Keratinocyte (primary cell): ENCODE measurements at regions not wholly inside any gene's neighbourhood (a gene's known extent, or its start where the extent isn't known, plus 50 kb on each side); places are given as distances from the start of the nearest gene placed in this dataset.

Experiments used
- DNase-seq: peaks from one replicate; pipeline ENCODE4 v3.0.0-alpha.2; 2011; ENCODE audit warnings: low read depth, missing footprints, low spot score
- FAIRE-seq: peaks from 2 replicates; lab custom pipeline; 2011; peaks lifted over from hg19 to GRCh38; lab: Jason Lieb, UNC
- H2AFZ ChIP-seq: 2 replicates; pipeline ENCODE4 v1.6.0; 2012; ENCODE audit warnings: low read length, control low read depth, inconsistent platforms; ENCODE audit not compliant: control insufficient read depth
- H3K27ac ChIP-seq: 2 replicates; pipeline ENCODE4 v1.5.1; 2011; ENCODE audit warnings: low read length; ENCODE audit not compliant: control insufficient read depth, insufficient read depth
- H3K27me3 ChIP-seq: 3 replicates; pipeline ENCODE4 v1.6.0; 2011; ENCODE audit warnings: low read length; ENCODE audit not compliant: control insufficient read depth, insufficient read depth; ENCODE audit errors: extremely low read depth
- H3K36me3 ChIP-seq, 2 experiments: 2 replicates in 1 of 2; 3 replicates in 1 of 2; pipeline ENCODE4 v1.5.1; 2011; ENCODE audit warnings: low read length in 2 of 2, mild to moderate bottlenecking in 1 of 2; ENCODE audit not compliant: control insufficient read depth in 2 of 2, insufficient read depth in 2 of 2; ENCODE audit errors: extremely low read depth in 1 of 2
- H3K4me1 ChIP-seq: 3 replicates; pipeline ENCODE4 v1.5.1; 2011; ENCODE audit warnings: low read length; ENCODE audit not compliant: control insufficient read depth, insufficient read depth; ENCODE audit errors: extremely low read depth
- H3K4me2 ChIP-seq: 3 replicates; pipeline ENCODE4 v1.6.0; 2011; ENCODE audit warnings: low read depth, low read length; ENCODE audit not compliant: control insufficient read depth, insufficient read depth; ENCODE audit errors: extremely low read depth
- H3K4me3 ChIP-seq, 3 experiments: fragments of 200-600 bp in 1 of 3; sonication (generic) in 1 of 3; 2 replicates in 2 of 3; 3 replicates in 1 of 3; pipeline ENCODE4 v1.5.1; 2011 to 2016; ENCODE audit warnings: low read length in 3 of 3, mild to moderate bottlenecking in 3 of 3, control low read depth in 2 of 3, inconsistent platforms in 1 of 3, low read depth in 1 of 3, mixed read lengths in 1 of 3, mixed run types in 1 of 3, moderate library complexity in 1 of 3; ENCODE audit not compliant: control insufficient read depth in 2 of 3, insufficient read depth in 2 of 3; ENCODE audit errors: extremely low read depth in 1 of 3
- H3K79me2 ChIP-seq: 2 replicates; pipeline ENCODE4 v1.6.0; 2012; ENCODE audit warnings: low read length; ENCODE audit not compliant: control insufficient read depth, insufficient read depth
- H3K9ac ChIP-seq: 3 replicates; pipeline ENCODE4 v1.6.0; 2011; ENCODE audit warnings: low read length; ENCODE audit not compliant: control insufficient read depth, insufficient read depth; ENCODE audit errors: extremely low read depth
- H3K9me1 ChIP-seq: 3 replicates; pipeline ENCODE4 v1.6.0; 2011; ENCODE audit warnings: low read length; ENCODE audit not compliant: control insufficient read depth, insufficient read depth; ENCODE audit errors: extremely low read depth
- H3K9me3 ChIP-seq: 2 replicates; pipeline ENCODE4 v1.5.1; 2012; ENCODE audit warnings: low read depth, low read length; ENCODE audit not compliant: control insufficient read depth
- H4K20me1 ChIP-seq: 3 replicates; pipeline ENCODE4 v1.6.0; 2011; ENCODE audit warnings: low read length; ENCODE audit not compliant: control insufficient read depth, insufficient read depth; ENCODE audit errors: extremely low read depth
- EZH2 ChIP-seq: IDR thresholded peaks from one replicate; pipeline ENCODE4 v1.6.1; 2012; ENCODE audit warnings: inconsistent platforms, mild to moderate bottlenecking, low read length, moderate library complexity
- dilution Hi-C: fragments of 300-500 bp; cut with MboI; formaldehyde crosslinking; loops from one replicate; pipeline ENCODE4 v1.7.0; 2020; ENCODE audit warnings: low sequenced_read_pairs; ENCODE audit not compliant: extremely low pct_ligation_motif_present
- TF ChIP-seq, protein P1 (sequence below), 3 experiments: IDR thresholded peaks in 1 of 3; conservative IDR thresholded peaks in 1 of 3; optimal IDR thresholded peaks in 1 of 3; 2 replicates in 2 of 3; 3 replicates in 1 of 3; pipeline versions ENCODE3 to v1.5.1; 2011; ENCODE audit warnings: low read length in 3 of 3, mild to moderate bottlenecking in 3 of 3, moderate library complexity in 2 of 3, control low read depth in 1 of 3, inconsistent platforms in 1 of 3; ENCODE audit not compliant: insufficient read depth in 2 of 3; ENCODE audit errors: extremely low read depth in 1 of 3

DNA sequence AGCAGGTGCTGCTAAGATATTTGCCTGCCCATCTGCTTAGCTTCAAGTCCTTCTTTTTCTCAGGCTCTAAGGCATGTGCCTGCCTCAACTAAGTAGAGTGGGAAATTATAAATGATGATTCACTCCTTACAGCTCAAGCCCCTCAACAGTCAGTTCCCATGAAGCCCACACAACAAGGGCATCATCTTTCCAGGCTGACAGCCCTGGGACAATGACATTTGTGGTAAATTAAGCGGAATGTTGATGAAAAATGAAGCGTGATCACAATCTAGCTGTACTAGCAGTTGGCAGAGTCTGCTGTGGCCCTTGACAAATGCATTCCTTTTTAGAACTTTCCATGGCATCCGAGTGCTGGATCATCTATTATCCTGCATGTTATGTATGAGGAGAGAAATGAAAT, 548.6 kb downstream of the KIF4B start:
- DNase-seq (no peak), FAIRE-seq (no peak)
- dilution Hi-C loops, result no loop called here
- Histone ChIP-seq H3K27ac (no peak overlapping the region), H2AFZ (no peak overlapping the region), H3K79me2 (no peaks in the 10 kb centered on the region), H3K9me3 (no peaks in the 10 kb centered on the region), H3K9me1 (no peaks in the 10 kb centered on the region), H3K4me2 (no peak overlapping the region), H3K4me3 (no peak overlapping the region), H4K20me1 (no peaks in the 10 kb centered on the region), H3K4me1 (no peaks in the 10 kb centered on the region), H3K27me3 (no peaks in the 10 kb centered on the region), H3K9ac (no peak overlapping the region), H3K36me3 (no peaks in the 10 kb centered on the region)
- TF ChIP-seq, protein P1, sequence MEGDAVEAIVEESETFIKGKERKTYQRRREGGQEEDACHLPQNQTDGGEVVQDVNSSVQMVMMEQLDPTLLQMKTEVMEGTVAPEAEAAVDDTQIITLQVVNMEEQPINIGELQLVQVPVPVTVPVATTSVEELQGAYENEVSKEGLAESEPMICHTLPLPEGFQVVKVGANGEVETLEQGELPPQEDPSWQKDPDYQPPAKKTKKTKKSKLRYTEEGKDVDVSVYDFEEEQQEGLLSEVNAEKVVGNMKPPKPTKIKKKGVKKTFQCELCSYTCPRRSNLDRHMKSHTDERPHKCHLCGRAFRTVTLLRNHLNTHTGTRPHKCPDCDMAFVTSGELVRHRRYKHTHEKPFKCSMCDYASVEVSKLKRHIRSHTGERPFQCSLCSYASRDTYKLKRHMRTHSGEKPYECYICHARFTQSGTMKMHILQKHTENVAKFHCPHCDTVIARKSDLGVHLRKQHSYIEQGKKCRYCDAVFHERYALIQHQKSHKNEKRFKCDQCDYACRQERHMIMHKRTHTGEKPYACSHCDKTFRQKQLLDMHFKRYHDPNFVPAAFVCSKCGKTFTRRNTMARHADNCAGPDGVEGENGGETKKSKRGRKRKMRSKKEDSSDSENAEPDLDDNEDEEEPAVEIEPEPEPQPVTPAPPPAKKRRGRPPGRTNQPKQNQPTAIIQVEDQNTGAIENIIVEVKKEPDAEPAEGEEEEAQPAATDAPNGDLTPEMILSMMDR (optimal IDR thresholded peaks at IDR 0.05 in 1 of 3, IDR thresholded peaks at IDR 0.05 in 1 of 3, conservative IDR thresholded peaks at IDR 0.05 in 1 of 3; ENCODE audit: extremely low read depth in 1 of 3, insufficient read depth in 2 of 3, low read length in 3 of 3), result no peak
- TF ChIP-seq EZH2, result no peak

DNA sequence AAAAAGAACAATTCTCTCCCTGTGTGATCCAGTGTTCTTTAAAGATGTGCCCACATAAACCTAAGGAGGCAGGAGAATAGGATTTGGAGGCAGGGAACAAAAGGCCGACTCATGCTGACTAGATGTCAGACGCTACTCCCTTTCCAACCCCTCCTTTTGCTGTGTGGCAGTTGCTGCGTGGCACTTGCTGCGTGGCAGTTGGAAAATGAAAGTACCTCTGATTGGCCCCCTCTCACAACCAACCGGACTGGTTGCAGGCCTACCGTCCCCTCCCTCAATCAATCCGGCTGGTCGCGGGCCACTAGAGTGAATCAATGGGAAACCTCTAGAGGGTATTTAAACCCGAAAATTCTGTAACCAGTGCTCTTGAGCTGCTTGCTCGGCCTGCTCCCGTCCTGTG, 551.0 kb downstream of the KIF4B start:
- no peaks in the 10 kb centered on the region for H4K20me1 ChIP-seq
- no peak overlapping the region for H3K4me2 ChIP-seq
- no peak overlapping the region for H3K27ac ChIP-seq
- H3K79me2 ChIP-seq, result no peaks in the 10 kb centered on the region
- no peaks in the 10 kb centered on the region for H3K27me3 ChIP-seq
- no peak overlapping the region for H3K9ac ChIP-seq
- FAIRE-seq (no peak), DNase-seq (no peak)
- H3K4me1 ChIP-seq, result no peaks in the 10 kb centered on the region
- no peaks in the 10 kb centered on the region for H3K36me3 ChIP-seq
- dilution Hi-C loops, result no loop called here
- H3K9me1 ChIP-seq, result no peaks in the 10 kb centered on the region
- H2AFZ ChIP-seq, result no peak overlapping the region
- no peaks in the 10 kb centered on the region for H3K9me3 ChIP-seq
- no peak for TF ChIP-seq EZH2
- TF ChIP-seq, protein P1 (optimal IDR thresholded peaks at IDR 0.05 in 1 of 3, IDR thresholded peaks at IDR 0.05 in 1 of 3, conservative IDR thresholded peaks at IDR 0.05 in 1 of 3; ENCODE audit: extremely low read depth in 1 of 3, insufficient read depth in 2 of 3, low read length in 3 of 3), result no peak
- no peak overlapping the region for H3K4me3 ChIP-seq
